Gastroesophageal sphincter (tissue), 4 donors: ENCODE measurements at regions not wholly inside any gene's neighbourhood (a gene's known extent, or its start where the extent isn't known, plus 50 kb on each side); places are given as distances from the start of the nearest gene placed in this dataset.
A peak's percentile ranks its signal among the peaks of the same experiment; 100 is the strongest.

Experiments
- ATAC-seq: fragments of 150-250 bp; one replicate; pipeline ENCODE4 v1.9.1; 2016; ENCODE audit warnings: mild to moderate bottlenecking, moderate library complexity
- H3K27ac ChIP-seq, 4 donors: fragments of 200-600 bp; sonication (generic) in 3 of 4; 1 replicate in 3 of 4; 2 replicates in 1 of 4; pipeline ENCODE4 v1.5.1; 2016 to 2019
- H3K27me3 ChIP-seq: fragments of 200-600 bp; sonication (generic); one replicate; pipeline ENCODE4 v1.5.1; 2019
- H3K36me3 ChIP-seq, 2 donors: fragments of 200-600 bp; sonication (generic); one replicate each; pipeline ENCODE4 v1.5.1; 2019; ENCODE audit warnings: control low read depth in 1 of 2
- H3K4me1 ChIP-seq, 3 donors: fragments of 200-600 bp; sonication (generic); 1 replicate in 2 of 3; 2 replicates in 1 of 3; pipeline ENCODE4 v1.5.1; 2016 to 2019; ENCODE audit warnings: control low read depth in 2 of 3
- H3K4me3 ChIP-seq, 2 donors: fragments of 200-600 bp; sonication (generic); one replicate each; pipeline ENCODE4 v1.5.1; 2019; ENCODE audit warnings: mild to moderate bottlenecking in 1 of 2, moderate library complexity in 1 of 2
- H3K9me3 ChIP-seq, 3 donors: fragments of 200-600 bp; sonication (generic); one replicate each; pipeline ENCODE4 v1.5.1; 2017 to 2019; ENCODE audit warnings: control low read depth in 2 of 3
- EP300 ChIP-seq: sonication (generic); formaldehyde crosslinking; IDR thresholded peaks from one replicate; pipeline ENCODE4 v1.6.1; 2017; ENCODE audit warnings: antibody characterized with exemption, mild to moderate bottlenecking
- POLR2A ChIP-seq, 2 donors: fragments of 450-650 bp; IDR thresholded peaks; one replicate each; pipeline ENCODE4 v1.6.1; 2017; ENCODE audit warnings: antibody characterized with exemption in 2 of 2, mild to moderate bottlenecking in 2 of 2, moderate library complexity in 1 of 2
- POLR2AphosphoS5 ChIP-seq: sonication (generic); formaldehyde crosslinking; IDR thresholded peaks from one replicate; pipeline ENCODE4 v1.6.1; 2017; ENCODE audit warnings: antibody characterized with exemption
- WGBS, 2 donors: methylation state at CpG; one replicate each; pipeline ENCODE4 v1.1.5; 2018; ENCODE audit warnings: low coverage in 1 of 2; 5-methylcytosine and 5-hydroxymethylcytosine counted together
- TF ChIP-seq, protein P1 (sequence below), 4 experiments: fragments of 200-600 bp in 2 of 4; fragments of 450-650 bp in 2 of 4; sonication (generic) in 1 of 4; IDR thresholded peaks; one replicate each; pipeline ENCODE4 v1.5.1; 2017 to 2019; ENCODE audit warnings: antibody characterized with exemption in 4 of 4, mild to moderate bottlenecking in 2 of 4, moderate library complexity in 2 of 4

GRCh38 chr4:81609844-81610243 is 138.1 kb upstream of the RASGEF1B start:
- TF ChIP-seq POLR2A (IDR thresholded peaks at IDR 0.05) (no peak), POLR2AphosphoS5 (no peak), EP300 (no peak)
- TF ChIP-seq, protein P1, sequence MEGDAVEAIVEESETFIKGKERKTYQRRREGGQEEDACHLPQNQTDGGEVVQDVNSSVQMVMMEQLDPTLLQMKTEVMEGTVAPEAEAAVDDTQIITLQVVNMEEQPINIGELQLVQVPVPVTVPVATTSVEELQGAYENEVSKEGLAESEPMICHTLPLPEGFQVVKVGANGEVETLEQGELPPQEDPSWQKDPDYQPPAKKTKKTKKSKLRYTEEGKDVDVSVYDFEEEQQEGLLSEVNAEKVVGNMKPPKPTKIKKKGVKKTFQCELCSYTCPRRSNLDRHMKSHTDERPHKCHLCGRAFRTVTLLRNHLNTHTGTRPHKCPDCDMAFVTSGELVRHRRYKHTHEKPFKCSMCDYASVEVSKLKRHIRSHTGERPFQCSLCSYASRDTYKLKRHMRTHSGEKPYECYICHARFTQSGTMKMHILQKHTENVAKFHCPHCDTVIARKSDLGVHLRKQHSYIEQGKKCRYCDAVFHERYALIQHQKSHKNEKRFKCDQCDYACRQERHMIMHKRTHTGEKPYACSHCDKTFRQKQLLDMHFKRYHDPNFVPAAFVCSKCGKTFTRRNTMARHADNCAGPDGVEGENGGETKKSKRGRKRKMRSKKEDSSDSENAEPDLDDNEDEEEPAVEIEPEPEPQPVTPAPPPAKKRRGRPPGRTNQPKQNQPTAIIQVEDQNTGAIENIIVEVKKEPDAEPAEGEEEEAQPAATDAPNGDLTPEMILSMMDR (IDR thresholded peaks at IDR 0.05) = no peak
- ATAC-seq = no peak

DNA sequence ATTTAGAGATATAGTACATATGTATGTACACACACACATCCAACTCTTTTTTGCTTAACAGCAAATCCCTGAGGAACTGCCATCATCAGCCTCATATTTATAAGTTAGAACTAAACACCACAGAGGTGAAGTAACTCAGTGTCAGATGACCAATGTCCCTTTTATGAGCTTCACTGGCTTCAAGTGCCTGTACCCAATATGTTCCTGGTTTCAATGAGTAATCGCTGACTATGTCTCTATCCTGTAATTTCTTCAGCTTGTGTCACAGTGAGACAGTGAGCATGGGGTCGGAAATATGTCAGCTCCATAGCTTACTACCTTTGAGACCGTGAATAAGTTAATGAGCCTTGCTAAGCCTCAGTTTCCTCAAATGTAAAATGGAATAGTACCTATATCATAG is 136.2 kb upstream of the RASGEF1B start:
- Histone ChIP-seq H3K9me3 (no peaks in the 10 kb centered on the region), H3K36me3 (no peaks in the 10 kb centered on the region), H3K4me3 (no peak overlapping the region), H3K27ac (no peak overlapping the region), H3K27me3 (no peaks in the 10 kb centered on the region), H3K4me1 (peaks cover 0 to 10% (median 0%) of the 10 kb centered on the region in 3 donors)
- TF ChIP-seq, protein P1 (IDR thresholded peaks at IDR 0.05) = no peak
- TF ChIP-seq POLR2A (IDR thresholded peaks at IDR 0.05) (no peak), EP300 (no peak), POLR2AphosphoS5 (no peak)
- WGBS, 2 donors = 89 to 94% methylated on average over 3 of the region's 3 CpGs
- no peak for ATAC-seq

More at GRCh38 chr4:81609844-81610243, 138.1 kb upstream of the RASGEF1B start:
- H3K4me3 ChIP-seq = no peak overlapping the region
- 83 to 100% methylated on average over 1 to 2 of the region's 2 CpGs for WGBS, 2 donors
- H3K27ac ChIP-seq = no peak overlapping the region
- no peaks in the 10 kb centered on the region for H3K27me3 ChIP-seq
- no peaks in the 10 kb centered on the region for H3K36me3 ChIP-seq
- no peaks in the 10 kb centered on the region for H3K9me3 ChIP-seq
- peaks cover 0 to 10% (median 0%) of the 10 kb centered on the region in 3 donors for H3K4me1 ChIP-seq

GRCh38 chr4:81606801-81607501 is 135.2 kb upstream of the RASGEF1B start:
- 29 to 56% methylated on average over 3 of the region's 4 CpGs for WGBS, 2 donors
- H3K27me3 ChIP-seq = no peaks in the 10 kb centered on the region
- H3K4me1 ChIP-seq = peaks cover 0 to 10% (median 0%) of the 10 kb centered on the region in 3 donors
- ATAC-seq = peak; percentile 57
- H3K4me3 ChIP-seq = no peak overlapping the region
- TF ChIP-seq, protein P1 (IDR thresholded peaks at IDR 0.05) = no peak
- no peak for TF ChIP-seq POLR2AphosphoS5
- no peak for TF ChIP-seq EP300
- TF ChIP-seq POLR2A (IDR thresholded peaks at IDR 0.05) = no peak
- no peak overlapping the region for H3K27ac ChIP-seq
- H3K9me3 ChIP-seq = no peaks in the 10 kb centered on the region
- H3K36me3 ChIP-seq = no peaks in the 10 kb centered on the region

- no peak for ATAC-seq
These were observed 134.5 kb upstream of the RASGEF1B start for GRCh38 chr4:81606166-81606565.

More at GRCh38 chr4:81606166-81606565, 134.5 kb upstream of the RASGEF1B start:
- TF ChIP-seq POLR2A (IDR thresholded peaks at IDR 0.05) = no peak
- TF ChIP-seq, protein P1 (IDR thresholded peaks at IDR 0.05) = no peak
- no peak for TF ChIP-seq EP300
- TF ChIP-seq POLR2AphosphoS5 = no peak
- Histone ChIP-seq H3K4me1 (peaks cover 0 to 15% (median 0%) of the 10 kb centered on the region in 3 donors), H3K9me3 (no peaks in the 10 kb centered on the region), H3K36me3 (no peaks in the 10 kb centered on the region), H3K4me3 (no peak overlapping the region), H3K27ac (no peak overlapping the region), H3K27me3 (no peaks in the 10 kb centered on the region)
- WGBS, 2 donors = 94% methylated on average over 2 of the region's 2 CpGs; no CpG with 5 or more reads in 1 of the 2 donors
